Natural killer cell (primary cell): ENCODE measurements at regions not wholly inside any gene's neighbourhood (a gene's known extent, or its start where the extent isn't known, plus 50 kb on each side); places are given as distances from the start of the nearest gene placed in this dataset.

ENCODE experiments used
- ATAC-seq, 3 donors: fragments of 150-1000 bp in 2 of 3; fragments of 200-7000 bp in 1 of 3; cut with Tn5 transposase; 1 replicate in 1 of 3; 2 replicates in 2 of 3; pipeline ENCODE4 v1.10.0; 2021; ENCODE audit warnings: mild to moderate bottlenecking in 2 of 3, moderate library complexity in 2 of 3
- DNase-seq, 2 donors: peaks; one replicate each; pipeline versions ENCODE4 v3.0.0 to v3.0.0-alpha.2; 2013 to 2021; ENCODE audit warnings: mixed read lengths in 1 of 2
- H3K27ac ChIP-seq: one replicate; pipeline ENCODE4 v1.5.1; 2013; ENCODE audit warnings: mild to moderate bottlenecking, low read length
- H3K27me3 ChIP-seq: one replicate; pipeline ENCODE4 v1.6.1; 2013; ENCODE audit warnings: low read length; ENCODE audit not compliant: control insufficient read depth, insufficient read depth
- H3K36me3 ChIP-seq: one replicate; pipeline ENCODE4 v1.6.1; 2013; ENCODE audit warnings: low read length; ENCODE audit not compliant: control insufficient read depth, insufficient read depth
- H3K4me1 ChIP-seq: one replicate; pipeline ENCODE4 v1.6.1; 2013; ENCODE audit warnings: low read length; ENCODE audit not compliant: control insufficient read depth, insufficient read depth
- H3K4me3 ChIP-seq: one replicate; pipeline ENCODE4 v1.5.1; 2013; ENCODE audit warnings: low read length
- H3K9me3 ChIP-seq: one replicate; pipeline ENCODE4 v1.6.1; 2013; ENCODE audit warnings: low read length; ENCODE audit not compliant: control insufficient read depth, insufficient read depth
- H3K27ac Mint-ChIP-seq, 2 donors: one replicate each; pipeline ENCODE4 v1.8.0; 2022; ENCODE audit warnings: mild to moderate bottlenecking in 2 of 2, mixed read lengths in 2 of 2, moderate library complexity in 1 of 2
- H3K27me3 Mint-ChIP-seq, 2 donors: one replicate each; pipeline ENCODE4 v1.8.0; 2022; ENCODE audit warnings: low read depth in 2 of 2, mixed read lengths in 2 of 2
- H3K36me3 Mint-ChIP-seq: one replicate; pipeline ENCODE4 v1.8.0; 2022; ENCODE audit warnings: mixed read lengths
- H3K4me1 Mint-ChIP-seq, 2 donors: one replicate each; pipeline ENCODE4 v1.8.0; 2022; ENCODE audit warnings: mixed read lengths in 2 of 2
- H3K4me3 Mint-ChIP-seq: one replicate; pipeline ENCODE4 v1.8.0; 2022; ENCODE audit warnings: mild to moderate bottlenecking, moderate library complexity, mixed read lengths
- H3K9me3 Mint-ChIP-seq, 2 donors: one replicate each; pipeline ENCODE4 v1.8.0; 2022; ENCODE audit warnings: mixed read lengths in 2 of 2
- WGBS: methylation state at CpG from one replicate; pipeline ENCODE4 v1.1.7; 2013; ENCODE audit warnings: missing lambda C conversion rate; ENCODE audit not compliant: insufficient coverage; 5-methylcytosine and 5-hydroxymethylcytosine counted together
- intact Hi-C: fragments of 100-400 bp; cut with micrococcal nuclease; formaldehyde crosslinking; loops from one replicate; pipeline ENCODE4 v1.14.2; 2022
- TF ChIP-seq, protein P1 (sequence below): fragments of 200-600 bp; IDR thresholded peaks from one replicate; pipeline ENCODE4 v1.8.0; 2022; ENCODE audit warnings: antibody characterized with exemption

- H3K4me1 Mint-ChIP-seq = no peaks in the 10 kb centered on the region
- TF ChIP-seq, protein P1, sequence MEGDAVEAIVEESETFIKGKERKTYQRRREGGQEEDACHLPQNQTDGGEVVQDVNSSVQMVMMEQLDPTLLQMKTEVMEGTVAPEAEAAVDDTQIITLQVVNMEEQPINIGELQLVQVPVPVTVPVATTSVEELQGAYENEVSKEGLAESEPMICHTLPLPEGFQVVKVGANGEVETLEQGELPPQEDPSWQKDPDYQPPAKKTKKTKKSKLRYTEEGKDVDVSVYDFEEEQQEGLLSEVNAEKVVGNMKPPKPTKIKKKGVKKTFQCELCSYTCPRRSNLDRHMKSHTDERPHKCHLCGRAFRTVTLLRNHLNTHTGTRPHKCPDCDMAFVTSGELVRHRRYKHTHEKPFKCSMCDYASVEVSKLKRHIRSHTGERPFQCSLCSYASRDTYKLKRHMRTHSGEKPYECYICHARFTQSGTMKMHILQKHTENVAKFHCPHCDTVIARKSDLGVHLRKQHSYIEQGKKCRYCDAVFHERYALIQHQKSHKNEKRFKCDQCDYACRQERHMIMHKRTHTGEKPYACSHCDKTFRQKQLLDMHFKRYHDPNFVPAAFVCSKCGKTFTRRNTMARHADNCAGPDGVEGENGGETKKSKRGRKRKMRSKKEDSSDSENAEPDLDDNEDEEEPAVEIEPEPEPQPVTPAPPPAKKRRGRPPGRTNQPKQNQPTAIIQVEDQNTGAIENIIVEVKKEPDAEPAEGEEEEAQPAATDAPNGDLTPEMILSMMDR = no peak
- no peaks in the 10 kb centered on the region for H3K27me3 ChIP-seq
- no peak overlapping the region for H3K4me3 ChIP-seq
- no peak for ATAC-seq
- peaks cover 12 to 15% of the 10 kb centered on the region in 2 donors for H3K9me3 Mint-ChIP-seq
- no peak for DNase-seq
- H3K4me3 Mint-ChIP-seq = no peak overlapping the region
- H3K27ac ChIP-seq = no peak overlapping the region
- H3K4me1 ChIP-seq = no peaks in the 10 kb centered on the region
- no peaks in the 10 kb centered on the region for H3K27me3 Mint-ChIP-seq
- H3K27ac Mint-ChIP-seq = no peak overlapping the region
- intact Hi-C loops = no loop called here
- H3K9me3 ChIP-seq = peaks cover 3% of the 10 kb centered on the region
- no peaks in the 10 kb centered on the region for H3K36me3 ChIP-seq
- no peaks in the 10 kb centered on the region for H3K36me3 Mint-ChIP-seq
These were observed 739.9 kb downstream of the SLC16A7 start for GRCh38 chr12:60335745-60336144.

DNA sequence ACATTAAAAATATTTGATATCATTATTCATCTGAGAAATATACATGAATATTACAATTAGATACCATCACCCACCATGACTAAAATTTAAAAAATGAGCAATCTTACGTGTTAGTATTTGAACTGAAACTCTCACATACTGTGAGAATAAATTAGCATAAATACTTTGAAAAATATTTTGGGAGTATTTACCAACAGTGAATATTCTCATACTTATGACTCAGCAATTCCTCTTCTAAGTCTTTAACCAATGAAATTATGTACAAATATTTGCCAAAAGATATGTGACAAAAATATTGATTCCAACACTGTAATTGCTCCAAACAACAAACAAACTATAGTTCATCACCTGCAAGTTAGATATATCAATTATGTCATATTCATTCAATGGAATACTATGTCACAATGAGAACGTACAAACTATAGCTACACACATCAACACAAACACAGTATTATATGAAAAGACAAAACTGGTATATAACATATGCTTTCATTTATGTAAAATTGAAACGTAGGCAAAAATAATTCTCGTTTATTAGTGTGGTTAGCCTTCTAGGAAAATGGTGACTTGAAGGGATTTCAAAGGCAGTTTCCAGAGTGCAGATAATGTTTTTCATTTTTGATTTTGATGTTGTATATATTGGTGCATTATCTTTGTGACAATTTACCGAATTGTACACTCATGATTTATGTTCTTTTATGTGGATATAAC is 742.2 kb downstream of the SLC16A7 start:
- intact Hi-C loops = no loop called here
- TF ChIP-seq, protein P1 = no peak

GRCh38 chr12:60345442-60345841 is 749.6 kb downstream of the SLC16A7 start:
- no peaks in the 10 kb centered on the region for H3K36me3 Mint-ChIP-seq
- H3K27me3 Mint-ChIP-seq = no peaks in the 10 kb centered on the region
- H3K27ac Mint-ChIP-seq = no peak overlapping the region
- no peaks in the 10 kb centered on the region for H3K9me3 ChIP-seq
- no peak overlapping the region for H3K4me3 ChIP-seq
- no peak overlapping the region for H3K4me3 Mint-ChIP-seq
- intact Hi-C loops = no loop called here
- no peaks in the 10 kb centered on the region for H3K4me1 Mint-ChIP-seq
- H3K36me3 ChIP-seq = no peaks in the 10 kb centered on the region
- TF ChIP-seq, protein P1 = no peak
- DNase-seq (no peak), ATAC-seq (no peak)
- 75% methylated on average over 1 of the region's 1 CpG for WGBS
- H3K27ac ChIP-seq = no peak overlapping the region
- H3K9me3 Mint-ChIP-seq = peaks cover 7 to 11% of the 10 kb centered on the region in 2 donors
- no peaks in the 10 kb centered on the region for H3K4me1 ChIP-seq
- H3K27me3 ChIP-seq = no peaks in the 10 kb centered on the region

More for the DNA sequence above, 742.2 kb downstream of the SLC16A7 start:
- H3K4me3 Mint-ChIP-seq = no peak overlapping the region
- Histone ChIP-seq H3K4me1 (no peaks in the 10 kb centered on the region), H3K36me3 (no peaks in the 10 kb centered on the region), H3K27ac (no peak overlapping the region), H3K27me3 (no peaks in the 10 kb centered on the region), H3K9me3 (no peaks in the 10 kb centered on the region), H3K4me3 (no peak overlapping the region)
- no peaks in the 10 kb centered on the region for H3K36me3 Mint-ChIP-seq
- ATAC-seq = no peak
- no peaks in the 10 kb centered on the region for H3K4me1 Mint-ChIP-seq
- DNase-seq = no peak
- no peaks in the 10 kb centered on the region for H3K27me3 Mint-ChIP-seq
- no peak overlapping the region for H3K27ac Mint-ChIP-seq
- 86% methylated on average over 1 of the region's 5 CpGs for WGBS
- H3K9me3 Mint-ChIP-seq = peaks cover 13% of the 10 kb centered on the region in 2 donors
